OCI-LY7 (cell line): ENCODE measurements at regions not wholly inside any gene's neighbourhood (a gene's known extent, or its start where the extent isn't known, plus 50 kb on each side); places are given as distances from the start of the nearest gene placed in this dataset.

ENCODE experiments used
- BruUV-seq: library from RNA; stranded (reverse); fragments of 400-500 nt; replicated peaks from 2 replicates; lab custom pipeline; 2021; lab: Mats Ljungman, UMichigan
- CTCF ChIA-PET: fragments of 300-600 bp; sonication (Branson Sonifier 250); formaldehyde crosslinking; loops from one replicate; lab custom pipeline; 2022; ENCODE audit warnings: antibody characterized with exemption; ENCODE audit not compliant: unreplicated experiment; lab: Charles Lee
- POLR2A ChIA-PET: fragments of 300-600 bp; sonication (Branson Sonifier 250); formaldehyde crosslinking; loops from one replicate; lab custom pipeline; 2022; ENCODE audit warnings: antibody characterized with exemption; lab: Charles Lee
- DNase-seq: peaks from one replicate; pipeline ENCODE4 v3.0.0-alpha.2; 2015; ENCODE audit warnings: low spot score
- H2AFZ ChIP-seq: fragments of 200-600 bp; sonication (generic), shearing (Covaris generic); 2 replicates; pipeline ENCODE4 v1.6.1; 2014; ENCODE audit warnings: mild to moderate bottlenecking, antibody characterized with exemption, low read length, moderate library complexity
- H3K27ac ChIP-seq: fragments of 200-600 bp; sonication (generic); 2 replicates; pipeline ENCODE4 v1.5.1; 2014; ENCODE audit warnings: mixed run types, low read depth, mild to moderate bottlenecking, moderate library complexity, low read length, inconsistent platforms; ENCODE audit not compliant: poor library complexity, severe bottlenecking
- H3K36me3 ChIP-seq: fragments of 200-600 bp; sonication (generic); 2 replicates; pipeline ENCODE4 v1.6.1; 2014; ENCODE audit warnings: mild to moderate bottlenecking, antibody characterized with exemption, low read length, moderate library complexity, mixed read lengths; ENCODE audit not compliant: insufficient read depth
- H3K4me1 ChIP-seq: fragments of 200-600 bp; sonication (generic); 2 replicates; pipeline ENCODE4 v1.5.1; 2014; ENCODE audit warnings: mild to moderate bottlenecking, low read length; ENCODE audit not compliant: insufficient read depth, poor library complexity, severe bottlenecking
- H3K4me2 ChIP-seq: fragments of 200-600 bp; sonication (generic); 2 replicates; pipeline ENCODE4 v1.6.1; 2014; ENCODE audit warnings: mild to moderate bottlenecking, low read length
- H3K4me3 ChIP-seq: fragments of 200-600 bp; sonication (generic); 2 replicates; pipeline ENCODE4 v1.5.1; 2014; ENCODE audit warnings: mild to moderate bottlenecking, low read depth, low read length; ENCODE audit not compliant: poor library complexity, severe bottlenecking
- H3K79me2 ChIP-seq: fragments of 200-600 bp; sonication (generic); 2 replicates; pipeline ENCODE4 v1.6.1; 2016; ENCODE audit warnings: low read depth, mild to moderate bottlenecking, low read length, moderate library complexity, mixed read lengths; ENCODE audit not compliant: insufficient read depth
- H3K9me2 ChIP-seq: fragments of 200-600 bp; sonication (generic); 2 replicates; pipeline ENCODE4 v1.6.1; 2016; ENCODE audit warnings: mild to moderate bottlenecking, low read length, mixed read lengths; ENCODE audit not compliant: insufficient read depth
- H3K9me3 ChIP-seq: fragments of 200-600 bp; sonication (generic); 2 replicates; pipeline ENCODE4 v1.6.1; 2014; ENCODE audit warnings: mild to moderate bottlenecking, mixed run types, low read length, mixed read lengths
- H4K20me1 ChIP-seq: fragments of 200-600 bp; sonication (generic); 2 replicates; pipeline ENCODE4 v1.6.1; 2014; ENCODE audit warnings: mild to moderate bottlenecking, antibody characterized with exemption, low read length, moderate library complexity, mixed read lengths; ENCODE audit not compliant: insufficient read depth
- CTCF ChIP-seq: fragments of 200-600 bp; sonication (generic); conservative IDR thresholded peaks from 2 replicates; pipeline ENCODE4 v1.5.1; 2014; ENCODE audit warnings: mild to moderate bottlenecking, antibody characterized with exemption, low read length, moderate library complexity, mixed read lengths
- EZH2phosphoT487 ChIP-seq: fragments of 200-600 bp; sonication (generic); IDR thresholded peaks from 2 replicates; pipeline ENCODE4 v1.6.1; 2018; ENCODE audit warnings: low read depth, borderline replicate concordance, mild to moderate bottlenecking, mixed run types, antibody characterized with exemption, low read length, moderate library complexity, mixed read lengths
- intact Hi-C: fragments of 100-400 bp; cut with micrococcal nuclease; formaldehyde crosslinking; loops from one replicate; pipeline ENCODE4 v1.10.0; 2022; ENCODE audit not compliant: unreplicated experiment

DNA sequence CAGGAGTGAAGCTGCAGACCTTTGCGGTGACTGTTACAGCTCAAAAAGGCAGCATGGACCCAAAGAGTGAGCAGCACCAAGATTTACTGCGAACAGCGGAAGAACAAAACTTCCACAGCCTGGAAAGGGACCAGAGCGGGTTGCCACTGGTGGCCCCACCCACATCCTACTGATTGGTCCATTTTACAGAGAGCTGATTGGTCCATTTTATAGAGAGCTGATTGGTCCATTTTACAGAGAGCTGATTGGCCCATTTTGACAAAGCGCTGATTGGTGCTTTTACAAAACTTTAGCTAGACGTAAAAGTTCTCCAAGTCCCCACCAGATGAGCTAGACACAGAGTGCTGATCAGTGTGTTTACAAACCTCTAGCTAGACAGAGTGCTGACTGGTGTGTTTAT is 134.2 kb upstream of the FRG1 start:
- Histone ChIP-seq H2AFZ (no peak overlapping the region), H3K27ac (no peak overlapping the region)
- CTCF ChIA-PET = no interaction called here

GRCh38 chr4:189807031-189807430 is 133.6 kb upstream of the FRG1 start:
- ChIA-PET POLR2A (no interaction called here), CTCF (no interaction called here)

More for the DNA sequence above, 134.2 kb upstream of the FRG1 start:
- Histone ChIP-seq H4K20me1 (no peaks in the 10 kb centered on the region), H3K4me1 (no peaks in the 10 kb centered on the region), H3K4me2 (no peak overlapping the region), H3K79me2 (no peaks in the 10 kb centered on the region), H3K9me2 (no peaks in the 10 kb centered on the region), H3K4me3 (no peak overlapping the region), H3K36me3 (no peaks in the 10 kb centered on the region), H3K9me3 (no peaks in the 10 kb centered on the region)
- POLR2A ChIA-PET = no interaction called here
- no peak for DNase-seq
- TF ChIP-seq CTCF (no peak), EZH2phosphoT487 (no peak)
- intact Hi-C loops = no loop called here
- BruUV-seq = no TSS peak

More at GRCh38 chr4:189807031-189807430, 133.6 kb upstream of the FRG1 start:
- Histone ChIP-seq H4K20me1 (no peaks in the 10 kb centered on the region), H3K36me3 (no peaks in the 10 kb centered on the region), H3K9me2 (no peaks in the 10 kb centered on the region), H2AFZ (no peak overlapping the region), H3K4me1 (no peaks in the 10 kb centered on the region), H3K9me3 (no peaks in the 10 kb centered on the region), H3K79me2 (no peaks in the 10 kb centered on the region), H3K4me2 (no peak overlapping the region), H3K4me3 (no peak overlapping the region), H3K27ac (no peak overlapping the region)
- no peak for TF ChIP-seq CTCF
- TF ChIP-seq EZH2phosphoT487 = no peak
- intact Hi-C loops = no loop called here
- no TSS peak for BruUV-seq
- no peak for DNase-seq
